ENCODE measurements at regions not wholly inside any gene's neighbourhood (a gene's known extent, or its start where the extent isn't known, plus 50 kb on each side); places are given as distances from the start of the nearest gene placed in this dataset.

GRCh38 chr13:107452833-107453232, 762.5 kb downstream of the LIG4 start:
- DNase-seq = no peak

GRCh38 chr13:107450931-107451330, 764.4 kb downstream of the LIG4 start:
- no peak for DNase-seq

- no peak for DNase-seq
Observed at GRCh38 chr13:107450431-107450830, 764.9 kb downstream of the LIG4 start.

GRCh38 chr13:107447591-107447990, 767.7 kb downstream of the LIG4 start:
- no peak for DNase-seq

GRCh38 chr13:107441279-107441678, 774.1 kb downstream of the LIG4 start:
- DNase-seq = no peak

GRCh38 chr13:107438251-107438650, 777.1 kb downstream of the LIG4 start:
- no peak for DNase-seq

GRCh38 chr13:107434347-107434746, 781.0 kb downstream of the LIG4 start:
- no peak for DNase-seq

- no peak for DNase-seq
Observed at GRCh38 chr13:107427536-107427935, 787.8 kb downstream of the LIG4 start.

- no peak for DNase-seq
Observed at GRCh38 chr13:107422421-107422820, 792.9 kb downstream of the LIG4 start.

GRCh38 chr13:107421951-107422350, 793.4 kb downstream of the LIG4 start:
- no peak for DNase-seq

GRCh38 chr13:107421028-107421427, 794.3 kb downstream of the LIG4 start:
- no peak for DNase-seq

- DNase-seq = no peak
Observed at GRCh38 chr13:107413005-107413404, 802.3 kb downstream of the LIG4 start.

GRCh38 chr13:107407074-107407473, 808.3 kb downstream of the LIG4 start:
- DNase-seq = no peak

- DNase-seq = no peak
Observed at GRCh38 chr13:107395927-107396662, 819.2 kb downstream of the LIG4 start.

GRCh38 chr13:107392205-107392604, 823.1 kb downstream of the LIG4 start:
- DNase-seq = no peak

GRCh38 chr13:107387525-107387924, 819.6 kb upstream of the ARGLU1 start:
- DNase-seq = no peak

GRCh38 chr13:107379407-107380155, 811.6 kb upstream of the ARGLU1 start:
- no peak for DNase-seq

GRCh38 chr13:107376341-107377125, 808.6 kb upstream of the ARGLU1 start:
- no peak for DNase-seq

- no peak for DNase-seq
Observed at GRCh38 chr13:107375701-107376340, 807.9 kb upstream of the ARGLU1 start.

- no peak for DNase-seq
Observed at GRCh38 chr13:107374038-107374437, 806.1 kb upstream of the ARGLU1 start.

GRCh38 chr13:107373551-107373950, 805.6 kb upstream of the ARGLU1 start:
- DNase-seq = no peak

- no peak for DNase-seq
Observed at GRCh38 chr13:107370015-107370785, 802.3 kb upstream of the ARGLU1 start.

Data from stimulated activated CD4-positive, alpha-beta T cell treated with anti-CD3 and anti-CD28 coated beads, Interleukin-2, amount 100 ng/mL, for 24 hours (primary cell).